ENCODE measurements at regions not wholly inside any gene's neighbourhood (a gene's known extent, or its start where the extent isn't known, plus 50 kb on each side); places are given as distances from the start of the nearest gene placed in this dataset.

DNA sequence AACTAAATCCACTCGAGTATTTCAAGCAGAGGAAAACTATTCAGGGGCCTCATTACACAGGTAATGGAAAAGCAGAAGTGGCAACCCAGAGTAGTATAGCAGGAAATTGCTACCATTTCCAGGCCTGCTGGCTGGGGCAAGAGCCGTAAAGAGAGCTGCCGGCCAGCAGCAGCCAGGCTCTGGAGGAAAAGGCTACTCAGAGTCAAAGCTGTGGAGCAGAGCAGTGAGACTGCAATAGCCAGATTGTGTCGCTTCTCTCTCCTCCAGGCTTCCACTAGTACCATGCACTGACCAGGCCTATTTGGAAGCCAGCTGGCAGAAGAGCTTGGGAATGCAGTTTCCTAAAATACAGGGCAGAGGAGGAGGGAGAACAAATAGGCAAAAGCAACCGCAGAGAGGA is 155.5 kb downstream of the OMA1 start:
- TF ChIP-seq, protein P1, sequence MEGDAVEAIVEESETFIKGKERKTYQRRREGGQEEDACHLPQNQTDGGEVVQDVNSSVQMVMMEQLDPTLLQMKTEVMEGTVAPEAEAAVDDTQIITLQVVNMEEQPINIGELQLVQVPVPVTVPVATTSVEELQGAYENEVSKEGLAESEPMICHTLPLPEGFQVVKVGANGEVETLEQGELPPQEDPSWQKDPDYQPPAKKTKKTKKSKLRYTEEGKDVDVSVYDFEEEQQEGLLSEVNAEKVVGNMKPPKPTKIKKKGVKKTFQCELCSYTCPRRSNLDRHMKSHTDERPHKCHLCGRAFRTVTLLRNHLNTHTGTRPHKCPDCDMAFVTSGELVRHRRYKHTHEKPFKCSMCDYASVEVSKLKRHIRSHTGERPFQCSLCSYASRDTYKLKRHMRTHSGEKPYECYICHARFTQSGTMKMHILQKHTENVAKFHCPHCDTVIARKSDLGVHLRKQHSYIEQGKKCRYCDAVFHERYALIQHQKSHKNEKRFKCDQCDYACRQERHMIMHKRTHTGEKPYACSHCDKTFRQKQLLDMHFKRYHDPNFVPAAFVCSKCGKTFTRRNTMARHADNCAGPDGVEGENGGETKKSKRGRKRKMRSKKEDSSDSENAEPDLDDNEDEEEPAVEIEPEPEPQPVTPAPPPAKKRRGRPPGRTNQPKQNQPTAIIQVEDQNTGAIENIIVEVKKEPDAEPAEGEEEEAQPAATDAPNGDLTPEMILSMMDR (IDR thresholded peaks at IDR 0.05; ENCODE audit: poor library complexity): no peak
- TF ChIP-seq EZH2 (IDR thresholded peaks at IDR 0.05; ENCODE audit: borderline replicate concordance) (no peak), EZH2phosphoT487 (IDR thresholded peaks at IDR 0.05; ENCODE audit: low read depth, severe bottlenecking, unreplicated experiment) (no peak)
